HG03432 (cell line): ENCODE measurements at regions not wholly inside any gene's neighbourhood (a gene's known extent, or its start where the extent isn't known, plus 50 kb on each side); places are given as distances from the start of the nearest gene placed in this dataset.

ENCODE experiments used
- ATAC-seq: cut with Tn5 transposase; IDR thresholded peaks from one replicate; pipeline ENCODE4 v1.9.1; 2021; ENCODE audit warnings: mild to moderate bottlenecking, moderate library complexity; ENCODE audit not compliant: unreplicated experiment

DNA sequence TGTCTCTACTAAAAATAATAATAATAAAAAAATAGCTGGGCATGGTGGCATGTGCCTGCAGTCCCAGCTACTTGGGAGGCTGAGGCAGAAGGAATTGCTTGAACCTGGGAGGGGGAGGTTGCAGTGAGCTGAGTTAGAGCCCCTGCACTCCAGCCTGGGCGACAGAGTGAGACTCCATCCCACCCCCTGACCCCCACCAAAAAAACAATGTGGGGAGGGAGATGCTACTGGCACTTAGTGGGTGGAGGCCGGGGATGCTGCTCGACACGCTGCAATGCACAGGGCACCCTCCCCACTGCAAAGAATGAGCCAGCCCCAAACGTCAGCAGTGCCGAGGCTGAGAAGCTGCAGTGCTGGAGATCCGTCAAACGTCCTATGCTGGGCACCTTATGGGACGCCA lies 77.5 kb upstream of the MAP1LC3B2 start:
- ATAC-seq: no peak

DNA sequence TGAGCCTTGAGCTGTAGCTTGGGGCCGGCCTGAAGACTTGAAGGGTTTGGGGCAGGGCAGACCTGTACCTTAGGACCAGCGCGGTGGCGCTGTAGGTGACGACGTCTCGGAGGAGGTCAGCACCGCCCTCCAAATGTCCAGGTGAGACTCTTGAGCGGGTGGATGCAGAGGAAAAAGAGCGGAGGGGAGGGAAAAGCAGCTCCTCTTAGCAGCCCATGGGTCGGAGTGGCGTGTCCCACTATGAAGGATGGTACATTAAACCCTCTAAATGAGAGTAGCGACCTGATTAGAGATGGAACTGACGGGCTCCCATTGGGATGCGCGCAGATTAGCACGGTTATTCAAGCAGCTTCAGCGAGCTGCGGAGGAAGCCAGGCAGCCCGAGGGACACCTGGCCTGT lies 77.0 kb upstream of the MAP1LC3B2 start:
- ATAC-seq: no peak

DNA sequence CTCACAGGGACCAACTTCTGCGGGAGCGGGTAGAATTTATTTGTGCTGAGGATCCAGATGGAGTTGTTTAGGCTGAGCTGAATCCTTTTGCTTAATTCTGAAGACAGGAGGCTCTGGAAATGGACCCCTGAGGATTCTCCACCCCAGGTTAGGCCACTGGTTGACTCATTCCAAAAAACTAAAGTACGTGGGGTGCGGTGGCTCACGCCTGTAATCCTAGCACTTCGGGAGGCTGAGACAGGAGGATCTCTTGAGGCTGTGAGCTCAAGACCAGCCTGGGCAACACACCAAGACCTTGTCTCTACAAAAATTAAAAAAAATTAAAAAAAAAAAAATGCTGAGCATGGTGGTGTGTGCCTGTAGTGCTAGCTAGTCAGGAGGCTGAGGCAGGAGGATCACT lies 76.3 kb upstream of the MAP1LC3B2 start:
- no peak for ATAC-seq

DNA sequence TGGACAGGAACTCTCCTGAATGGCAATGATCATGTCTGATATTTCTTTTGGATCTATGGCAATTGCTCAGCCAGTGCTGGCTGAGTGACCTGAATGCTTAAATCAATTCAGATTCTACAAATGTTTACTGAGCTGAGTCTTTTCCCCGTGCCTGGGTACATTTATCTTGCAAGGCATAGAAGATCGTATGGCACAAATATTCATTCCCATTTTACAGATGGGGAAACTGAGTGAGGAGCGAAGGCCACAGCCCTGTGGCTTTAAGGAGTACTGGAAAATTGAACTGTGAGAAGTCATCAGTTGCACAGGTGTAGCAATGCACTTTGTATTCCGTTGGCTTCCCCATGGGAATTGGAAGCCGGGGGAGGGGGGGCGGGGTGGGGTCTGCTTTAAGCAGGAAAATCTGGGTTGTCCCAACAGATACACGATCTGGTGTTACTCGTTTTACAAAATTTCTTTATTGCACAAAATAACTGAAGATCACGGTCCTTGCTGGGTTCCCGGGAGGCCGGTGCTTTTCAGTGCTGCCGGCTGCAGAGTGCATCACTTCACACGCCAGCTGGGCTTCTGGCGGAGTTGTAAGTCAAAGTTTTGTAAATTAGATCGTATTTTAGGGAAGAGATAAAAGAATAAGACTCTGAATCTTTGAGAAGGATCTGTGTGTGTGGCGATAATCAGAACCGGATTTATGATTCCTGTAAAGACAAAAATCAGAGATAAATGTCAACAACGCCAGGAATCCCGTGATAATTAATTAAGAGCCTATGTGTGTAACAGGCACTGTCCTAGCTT lies 75.0 kb upstream of the MAP1LC3B2 start:
- no peak for ATAC-seq

DNA sequence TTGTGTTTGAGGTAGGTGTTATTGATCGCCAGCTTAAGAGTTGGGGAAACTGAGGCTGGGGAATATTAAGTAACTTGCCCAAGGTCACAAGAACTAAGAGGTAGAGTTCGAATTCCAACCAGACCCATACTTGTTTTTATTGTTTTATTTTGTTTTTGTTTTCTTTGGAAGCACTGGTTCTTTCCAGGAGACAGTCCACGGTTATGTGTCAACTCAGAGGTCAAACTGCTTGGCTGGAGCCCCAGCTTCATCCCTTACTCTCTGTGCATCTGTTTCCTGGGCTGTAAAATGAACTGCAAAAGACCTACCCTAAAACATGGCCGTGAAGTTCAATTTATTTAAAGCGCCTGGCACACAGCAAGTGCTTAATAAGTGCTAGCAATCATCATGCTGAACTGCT lies 74.4 kb upstream of the MAP1LC3B2 start:
- no peak for ATAC-seq

DNA sequence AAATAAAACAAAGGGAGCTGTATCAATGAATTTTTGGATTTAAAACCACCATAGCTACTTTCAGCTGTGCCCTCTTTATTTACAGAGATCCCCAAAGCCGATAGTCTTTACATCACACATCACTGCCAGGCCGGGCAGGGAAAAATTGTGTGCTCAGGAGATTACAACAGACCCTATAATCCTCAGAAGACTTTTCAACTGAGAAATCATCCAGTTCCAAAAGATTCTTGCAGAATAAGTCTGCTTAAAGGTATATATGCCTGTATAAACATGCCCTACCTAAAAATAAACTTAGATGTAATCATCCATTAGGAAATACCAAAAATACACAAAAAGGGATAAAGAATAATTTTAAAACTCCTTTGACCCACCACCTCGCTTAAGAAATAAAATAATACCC lies 70.1 kb upstream of the MAP1LC3B2 start:
- ATAC-seq: no peak

DNA sequence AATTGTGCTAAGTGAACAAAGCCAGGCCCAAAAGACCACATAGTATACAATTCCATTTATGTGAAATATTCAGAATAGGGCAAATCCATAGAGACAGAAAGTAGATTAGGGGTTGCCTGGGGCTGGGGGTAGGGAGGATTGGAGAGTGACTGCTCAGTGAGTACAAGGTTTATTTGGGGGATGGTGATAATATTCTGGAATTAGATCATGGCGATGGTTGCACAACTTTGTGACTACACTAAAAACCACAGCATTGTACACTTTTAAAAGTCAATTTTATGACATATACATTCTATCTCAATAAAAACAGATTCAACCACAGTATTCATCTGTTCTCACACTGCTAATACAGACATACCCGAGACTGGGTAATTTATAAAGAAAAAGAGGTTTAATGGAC lies 68.7 kb upstream of the MAP1LC3B2 start:
- ATAC-seq: no peak

DNA sequence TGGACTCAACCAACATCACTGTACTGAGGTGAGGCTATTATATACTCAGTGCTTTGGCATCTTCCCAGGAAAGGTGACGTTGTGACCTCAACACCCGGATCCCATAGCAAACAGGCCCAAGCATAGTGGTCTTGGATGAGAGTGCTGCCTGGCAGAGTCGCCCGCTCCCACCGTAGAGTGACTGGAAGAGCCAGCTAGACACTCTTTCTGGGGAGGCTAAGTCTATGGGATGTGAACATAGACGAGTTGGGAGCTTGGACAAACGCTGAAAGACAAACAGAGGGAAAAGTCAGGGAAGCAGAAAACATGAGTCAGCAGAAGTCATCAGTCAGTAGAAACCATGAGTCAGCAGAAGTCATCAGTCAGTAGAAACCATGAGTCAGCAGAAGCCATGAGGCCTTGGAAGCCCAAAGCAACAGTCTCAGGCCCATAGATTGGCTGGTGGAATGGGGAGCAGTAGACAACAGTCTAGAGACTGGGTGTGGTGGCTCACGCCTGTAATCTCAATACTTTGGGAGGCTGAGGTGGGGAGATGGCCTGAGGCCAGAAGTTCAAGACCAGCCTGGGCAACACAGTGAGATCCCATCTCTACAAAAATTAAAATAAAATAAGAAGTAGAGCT lies 66.4 kb upstream of the MAP1LC3B2 start:
- ATAC-seq: no peak

DNA sequence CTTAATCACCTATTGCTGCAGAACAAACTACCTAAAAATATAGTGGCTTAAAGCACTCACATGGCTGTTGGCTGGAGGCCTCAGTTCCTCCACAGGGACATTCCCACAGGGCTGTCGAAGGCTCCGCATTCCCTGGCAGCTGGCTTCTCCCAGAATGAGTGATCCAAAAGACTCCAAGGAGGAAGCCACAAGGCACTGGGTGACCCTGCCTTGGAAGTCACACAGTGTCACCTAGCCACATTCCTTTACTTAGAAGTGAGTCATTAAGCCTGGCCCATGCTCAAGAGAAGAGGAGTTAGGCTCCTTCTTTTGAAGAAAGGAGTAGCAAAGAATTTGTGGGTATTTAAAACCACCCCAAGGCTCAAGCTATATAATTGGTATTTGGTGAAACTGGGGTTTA lies 63.9 kb upstream of the MAP1LC3B2 start:
- ATAC-seq: no peak

DNA sequence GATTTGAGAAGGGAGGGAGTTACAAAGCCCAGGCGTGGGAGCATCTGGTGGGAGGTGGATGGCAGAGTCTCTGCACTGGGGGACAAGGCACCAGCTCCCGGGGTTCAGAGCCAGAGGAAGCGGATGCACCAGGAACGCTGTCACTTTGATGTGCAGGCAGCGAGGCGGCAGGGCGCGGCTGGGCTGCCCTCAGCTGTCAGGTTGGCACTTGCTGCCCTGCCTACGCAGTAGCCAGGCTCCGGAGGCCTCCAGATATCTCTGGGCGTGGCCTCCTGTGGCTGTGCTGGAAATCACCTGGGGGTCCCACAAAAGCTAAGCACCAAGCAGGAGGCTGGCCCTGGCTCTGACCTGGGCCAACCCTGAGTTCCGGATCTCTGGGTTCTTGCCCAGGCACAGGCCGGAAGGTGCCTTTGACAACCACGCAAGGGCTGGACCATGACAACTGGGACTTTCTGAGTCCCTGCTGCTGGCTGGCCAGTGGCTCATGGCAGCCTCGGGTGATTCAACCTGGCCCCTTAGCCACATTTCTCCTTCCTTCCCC lies 62.1 kb upstream of the MAP1LC3B2 start:
- no peak for ATAC-seq

DNA sequence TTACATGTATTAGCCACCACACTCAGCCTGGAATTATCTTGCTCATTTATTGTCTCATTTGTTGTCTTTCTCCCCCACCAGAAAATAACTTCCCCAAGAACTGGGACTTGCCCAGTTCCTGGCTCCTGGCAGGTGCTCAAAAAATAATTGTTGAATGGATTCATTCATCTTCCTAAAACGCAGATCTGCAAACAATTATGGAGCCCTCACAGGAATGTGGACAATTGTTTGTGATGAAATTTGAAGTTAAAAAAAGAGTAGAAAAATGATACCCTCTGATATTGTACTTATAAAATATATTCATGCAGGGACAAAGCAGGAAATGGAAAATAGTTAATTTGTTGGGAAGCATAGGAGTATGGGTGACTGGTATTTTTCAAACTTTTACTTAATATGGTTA lies 60.7 kb upstream of the MAP1LC3B2 start:
- no peak for ATAC-seq

DNA sequence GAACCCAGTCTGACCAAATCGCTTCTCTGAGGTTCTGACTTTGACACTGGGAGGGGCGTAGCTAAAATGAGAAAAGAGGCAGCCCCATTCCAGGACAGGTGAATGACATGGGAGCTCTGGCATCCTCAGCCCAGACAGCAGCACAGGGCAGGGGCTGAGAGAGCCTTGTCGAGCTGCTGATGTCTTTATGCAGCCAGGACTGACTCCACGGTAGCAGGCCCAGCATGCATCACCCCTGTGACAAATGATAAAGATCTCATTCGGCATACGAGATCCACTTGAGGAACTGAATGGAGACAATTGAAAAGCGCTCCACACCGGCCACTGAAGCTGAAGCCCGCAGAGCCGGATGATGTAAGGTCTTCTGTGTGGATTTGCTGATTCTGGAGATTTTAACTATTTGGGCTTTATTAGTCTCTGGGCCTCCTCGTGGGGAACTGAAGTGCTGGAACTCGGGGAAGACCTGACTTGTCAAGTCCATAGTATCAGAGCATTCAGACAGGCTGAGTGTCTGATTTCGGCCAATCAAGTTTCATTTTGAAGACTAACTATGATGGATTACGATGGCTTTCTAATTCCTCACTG lies 56.9 kb upstream of the MAP1LC3B2 start:
- no peak for ATAC-seq

DNA sequence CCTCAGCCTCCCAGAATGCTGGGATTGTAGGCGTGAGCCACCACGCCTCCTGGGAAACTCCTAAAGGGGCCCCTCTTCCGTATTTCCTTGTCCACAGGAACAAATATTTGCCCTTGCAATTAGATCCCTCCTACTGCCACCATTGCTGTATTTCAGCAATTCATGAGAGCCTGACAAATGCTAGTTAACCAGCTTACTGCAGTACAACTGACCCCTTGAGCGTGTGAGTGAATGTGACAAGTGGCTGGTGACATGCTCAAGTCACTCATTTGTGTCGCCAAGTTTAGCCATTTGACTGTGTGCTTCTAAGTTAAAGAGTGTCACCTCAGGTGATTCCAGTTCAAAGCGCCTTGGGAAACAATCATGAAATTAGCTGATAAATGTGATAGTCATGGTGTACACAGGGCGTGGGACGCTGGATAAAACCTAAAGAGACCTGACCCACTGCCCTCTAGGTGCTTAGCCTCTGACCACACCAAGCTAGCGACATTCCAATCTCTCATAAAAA lies 56.1 kb upstream of the MAP1LC3B2 start:
- no peak for ATAC-seq

DNA sequence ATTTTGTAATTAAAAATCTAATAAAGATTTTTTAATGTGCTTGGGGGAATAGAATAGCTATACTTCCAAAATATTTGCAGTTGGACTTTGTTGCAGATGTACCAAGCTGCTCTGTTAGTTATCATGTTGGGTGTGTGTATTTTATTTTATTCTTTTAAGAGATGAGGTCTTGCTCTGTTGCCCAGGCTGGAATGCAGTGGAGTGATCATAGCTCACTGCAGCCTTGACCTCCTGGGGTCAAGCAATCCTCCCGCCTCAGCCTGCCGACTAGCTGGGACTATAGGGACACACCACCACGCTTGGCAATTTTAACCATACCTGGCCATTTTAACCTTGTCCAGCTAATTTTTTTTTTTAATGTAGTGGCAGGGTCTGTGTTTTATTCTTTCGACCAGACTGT lies 54.7 kb upstream of the MAP1LC3B2 start:
- no peak for ATAC-seq

DNA sequence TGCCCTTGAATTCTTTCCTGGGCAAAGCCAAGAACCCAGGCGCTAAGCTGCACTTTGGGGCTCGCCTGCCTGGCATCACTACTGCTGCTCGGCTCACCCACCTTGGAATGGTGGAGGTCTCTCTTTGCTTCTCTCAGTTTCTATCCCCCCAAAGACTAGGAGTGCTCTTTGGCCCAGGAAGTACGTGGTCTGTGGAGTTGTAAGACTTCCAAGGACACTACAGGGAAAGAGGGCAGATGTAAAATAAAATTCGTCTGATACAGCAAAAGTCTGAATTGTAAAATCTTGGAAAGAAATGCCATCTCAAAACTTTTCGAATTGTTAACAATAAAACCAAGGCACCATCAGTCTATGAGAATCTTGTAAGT lies 52.5 kb upstream of the MAP1LC3B2 start:
- ATAC-seq: no peak

DNA sequence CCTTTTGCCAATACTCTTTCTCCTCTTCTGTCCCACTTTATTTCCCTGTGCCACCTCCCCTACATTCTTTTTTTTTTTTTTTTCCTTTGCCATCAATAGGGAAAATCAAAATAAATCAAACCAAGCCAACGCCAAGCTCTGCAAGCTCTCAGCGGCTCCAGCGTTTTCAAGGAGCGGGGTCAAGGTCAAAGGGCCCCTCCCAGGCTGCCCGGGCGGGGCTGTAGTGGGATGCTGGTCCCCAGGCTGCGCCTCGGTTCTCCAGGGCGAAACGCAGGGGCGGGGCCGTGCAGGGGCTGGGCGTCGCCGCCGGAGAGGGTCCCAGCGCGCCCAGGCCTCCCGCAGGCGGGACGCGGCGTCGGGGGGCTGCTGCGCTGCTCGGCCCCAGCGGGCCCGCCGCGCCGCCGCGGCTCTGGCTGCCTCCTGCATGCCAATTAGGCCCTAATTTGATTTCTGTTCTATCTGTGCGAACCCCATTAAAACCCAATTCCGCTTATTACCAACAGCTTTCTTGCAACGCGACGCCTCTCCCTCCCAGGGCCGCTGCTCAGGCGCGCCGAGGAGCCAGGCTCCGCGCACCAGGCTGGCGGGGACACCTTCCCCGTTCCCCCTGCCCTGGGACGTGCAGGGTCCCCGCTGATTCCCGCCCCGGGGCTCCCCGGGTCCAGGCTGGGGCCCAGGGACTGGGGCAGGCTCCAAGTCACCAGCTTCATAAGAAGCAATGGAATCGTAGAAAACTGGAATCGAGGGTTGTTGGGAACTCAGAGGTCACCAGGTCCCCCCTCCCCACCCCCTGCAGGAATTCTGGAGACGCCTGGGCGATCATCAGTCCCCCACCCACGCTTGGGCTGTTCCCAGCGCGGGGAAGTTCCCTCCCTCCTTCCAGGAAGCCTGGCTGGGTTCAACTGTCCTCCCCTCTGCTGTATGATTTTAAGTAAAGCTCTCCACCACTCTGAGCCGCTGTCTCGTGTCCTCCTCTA lies 50.7 kb upstream of the MAP1LC3B2 start:
- peak; percentile 47 for ATAC-seq
